Fibroblast of lung (primary cell): ENCODE measurements at regions not wholly inside any gene's neighbourhood (a gene's known extent, or its start where the extent isn't known, plus 50 kb on each side); places are given as distances from the start of the nearest gene placed in this dataset.
A peak's percentile ranks its signal among the peaks of the same experiment; 100 is the strongest.

Experiments
- DNase-seq, 2 donors: peaks; one replicate each; pipeline versions ENCODE4 v3.0.0 to v3.0.0-alpha.2; 2010; ENCODE audit warnings: low read depth in 2 of 2
- H2AFZ ChIP-seq: 2 replicates; pipeline ENCODE4 v1.5.1; 2012; ENCODE audit warnings: low read length, control low read depth, inconsistent platforms
- H3K27ac ChIP-seq: 2 replicates; pipeline ENCODE4 v1.5.1; 2011; ENCODE audit warnings: low read length, control low read depth; ENCODE audit not compliant: insufficient read depth
- H3K27me3 ChIP-seq: 2 replicates; pipeline ENCODE4 v1.5.1; 2011; ENCODE audit warnings: mild to moderate bottlenecking, low read length; ENCODE audit not compliant: control insufficient read depth, insufficient read depth
- H3K36me3 ChIP-seq: 2 replicates; pipeline ENCODE4 v1.5.1; 2011; ENCODE audit warnings: low read length; ENCODE audit not compliant: control insufficient read depth, insufficient read depth
- H3K4me1 ChIP-seq: 2 replicates; pipeline ENCODE4 v1.5.1; 2011; ENCODE audit warnings: low read length; ENCODE audit not compliant: control insufficient read depth, insufficient read depth; ENCODE audit errors: extremely low read depth
- H3K4me2 ChIP-seq: 2 replicates; pipeline ENCODE4 v1.5.1; 2011; ENCODE audit warnings: low read length, control low read depth; ENCODE audit not compliant: insufficient read depth; ENCODE audit errors: extremely low read depth
- H3K4me3 ChIP-seq, 4 experiments: fragments of 200-600 bp in 1 of 4; sonication (generic) in 1 of 4; replicated peaks in 1 of 4; 2 replicates each; pipeline ENCODE4 v1.5.1; 2011 to 2016; ENCODE audit warnings: low read length in 4 of 4, low read depth in 3 of 4, mild to moderate bottlenecking in 3 of 4, control low read depth in 2 of 4, inconsistent platforms in 1 of 4, mixed read lengths in 1 of 4; ENCODE audit not compliant: insufficient read depth in 1 of 4; ENCODE audit errors: control extremely low read depth in 1 of 4
- H3K79me2 ChIP-seq: 2 replicates; pipeline ENCODE4 v1.5.1; 2012; ENCODE audit warnings: mild to moderate bottlenecking, low read length, inconsistent platforms; ENCODE audit not compliant: control insufficient read depth, insufficient read depth
- H3K9ac ChIP-seq: 2 replicates; pipeline ENCODE4 v1.5.1; 2011; ENCODE audit warnings: mild to moderate bottlenecking, low read length, control low read depth; ENCODE audit not compliant: insufficient read depth
- H3K9me3 ChIP-seq: 2 replicates; pipeline ENCODE4 v1.5.1; 2012; ENCODE audit warnings: low read depth, low read length; ENCODE audit not compliant: control insufficient read depth, insufficient read depth
- H4K20me1 ChIP-seq: 2 replicates; pipeline ENCODE4 v1.5.1; 2011; ENCODE audit warnings: low read length; ENCODE audit not compliant: control insufficient read depth, insufficient read depth; ENCODE audit errors: extremely low read depth
- EZH2 ChIP-seq: IDR thresholded peaks from 2 replicates; pipeline ENCODE4 v1.5.1; 2012; ENCODE audit warnings: low read length, control low read depth, mild to moderate bottlenecking; ENCODE audit errors: missing control alignments
- TF ChIP-seq, protein P1 (sequence below), 2 donors: IDR thresholded peaks in 1 of 2; conservative IDR thresholded peaks in 1 of 2; 1 replicate in 1 of 2; 2 replicates in 1 of 2; pipeline ENCODE4 v1.5.1; 2011 to 2012; ENCODE audit warnings: low read length in 2 of 2, control low read depth in 1 of 2, inconsistent platforms in 1 of 2, low read depth in 1 of 2, mild to moderate bottlenecking in 1 of 2

DNA sequence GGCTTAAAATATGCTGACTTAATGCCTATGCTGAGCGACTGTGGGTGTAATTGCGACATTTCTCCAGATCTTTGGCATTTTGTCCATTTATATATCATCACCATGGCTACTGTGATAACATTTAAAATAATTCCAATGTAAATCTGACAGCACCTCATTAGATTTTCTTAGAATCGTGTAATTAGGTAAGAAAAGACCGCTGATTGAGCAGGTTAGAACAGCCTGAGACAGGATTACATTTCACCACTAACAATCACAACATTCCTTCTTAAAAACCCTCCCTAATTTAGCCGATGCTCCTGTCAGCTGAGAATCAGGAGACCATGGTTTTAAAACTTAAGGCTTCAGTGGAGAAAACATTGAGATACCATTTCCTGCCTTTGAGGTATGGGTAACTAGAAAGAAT, 455.3 kb upstream of the PDZRN3 start:
- no peak overlapping the region for H3K4me2 ChIP-seq

DNA sequence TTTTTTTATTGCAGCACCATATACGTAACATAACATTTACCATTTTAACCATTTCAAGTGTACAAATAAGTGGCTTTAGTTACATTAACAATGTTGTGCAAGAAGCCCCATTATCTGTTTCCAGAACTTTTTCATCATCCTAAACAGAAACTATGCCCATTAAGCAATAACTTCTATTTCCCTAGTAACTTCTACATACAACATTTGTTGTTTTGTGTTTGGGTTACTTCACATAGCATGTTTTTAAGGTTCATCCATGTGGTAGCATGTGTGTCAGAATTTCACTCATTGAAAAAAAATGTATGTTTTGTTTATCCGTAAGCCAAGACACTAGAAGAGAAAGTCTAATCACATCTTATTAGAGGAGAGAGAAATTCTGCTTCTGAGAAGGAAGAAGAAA, 450.5 kb upstream of the PDZRN3 start:
- no peaks in the 10 kb centered on the region for H3K79me2 ChIP-seq
- peak in 1 of 2 donors; percentile 74 for DNase-seq
- no peaks in the 10 kb centered on the region for H4K20me1 ChIP-seq
- no peak overlapping the region for H2AFZ ChIP-seq
- TF ChIP-seq, protein P1, sequence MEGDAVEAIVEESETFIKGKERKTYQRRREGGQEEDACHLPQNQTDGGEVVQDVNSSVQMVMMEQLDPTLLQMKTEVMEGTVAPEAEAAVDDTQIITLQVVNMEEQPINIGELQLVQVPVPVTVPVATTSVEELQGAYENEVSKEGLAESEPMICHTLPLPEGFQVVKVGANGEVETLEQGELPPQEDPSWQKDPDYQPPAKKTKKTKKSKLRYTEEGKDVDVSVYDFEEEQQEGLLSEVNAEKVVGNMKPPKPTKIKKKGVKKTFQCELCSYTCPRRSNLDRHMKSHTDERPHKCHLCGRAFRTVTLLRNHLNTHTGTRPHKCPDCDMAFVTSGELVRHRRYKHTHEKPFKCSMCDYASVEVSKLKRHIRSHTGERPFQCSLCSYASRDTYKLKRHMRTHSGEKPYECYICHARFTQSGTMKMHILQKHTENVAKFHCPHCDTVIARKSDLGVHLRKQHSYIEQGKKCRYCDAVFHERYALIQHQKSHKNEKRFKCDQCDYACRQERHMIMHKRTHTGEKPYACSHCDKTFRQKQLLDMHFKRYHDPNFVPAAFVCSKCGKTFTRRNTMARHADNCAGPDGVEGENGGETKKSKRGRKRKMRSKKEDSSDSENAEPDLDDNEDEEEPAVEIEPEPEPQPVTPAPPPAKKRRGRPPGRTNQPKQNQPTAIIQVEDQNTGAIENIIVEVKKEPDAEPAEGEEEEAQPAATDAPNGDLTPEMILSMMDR (conservative IDR thresholded peaks at IDR 0.05 in 1 of 2, IDR thresholded peaks at IDR 0.05 in 1 of 2; ENCODE audit: low read depth in 1 of 2, low read length in 2 of 2): no peak
- TF ChIP-seq EZH2: no peak
- H3K4me1 ChIP-seq: no peaks in the 10 kb centered on the region
- H3K27ac ChIP-seq: no peak overlapping the region
- H3K4me2 ChIP-seq: no peak overlapping the region
- H3K36me3 ChIP-seq: no peaks in the 10 kb centered on the region
- H3K27me3 ChIP-seq: no peaks in the 10 kb centered on the region
- H3K9ac ChIP-seq: no peak overlapping the region
- H3K9me3 ChIP-seq: no peaks in the 10 kb centered on the region
- no peak overlapping the region for H3K4me3 ChIP-seq

More for the DNA sequence above, 455.3 kb upstream of the PDZRN3 start:
- Histone ChIP-seq H3K79me2 (no peaks in the 10 kb centered on the region), H3K27ac (no peak overlapping the region), H2AFZ (no peak overlapping the region), H3K27me3 (no peaks in the 10 kb centered on the region), H3K9me3 (no peaks in the 10 kb centered on the region), H4K20me1 (no peaks in the 10 kb centered on the region), H3K36me3 (no peaks in the 10 kb centered on the region), H3K4me3 (no peak overlapping the region), H3K4me1 (no peaks in the 10 kb centered on the region), H3K9ac (no peak overlapping the region)
- peak in 1 of 2 donors; percentile 84 for DNase-seq
- TF ChIP-seq, protein P1 (conservative IDR thresholded peaks at IDR 0.05 in 1 of 2, IDR thresholded peaks at IDR 0.05 in 1 of 2; ENCODE audit: low read depth in 1 of 2, low read length in 2 of 2): no peak
- TF ChIP-seq EZH2: no peak

DNA sequence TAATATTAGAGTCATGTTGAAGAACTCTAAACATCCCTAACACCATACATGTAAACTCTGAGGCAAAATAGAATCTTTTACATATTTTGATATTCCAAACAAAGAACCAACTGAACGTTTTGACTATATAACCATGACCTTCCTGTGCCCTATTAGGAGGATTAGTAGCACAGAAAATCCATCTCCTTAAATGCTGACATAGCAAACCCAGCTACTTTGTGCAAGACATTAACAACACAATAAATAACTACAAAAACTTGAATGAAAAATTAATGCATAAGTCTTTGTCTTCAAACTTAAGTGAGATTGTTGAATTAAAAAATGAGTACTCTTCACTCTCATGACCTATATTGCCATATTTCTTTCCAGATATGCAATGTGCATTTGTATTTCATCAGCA, 450.0 kb upstream of the PDZRN3 start:
- TF ChIP-seq EZH2: no peak
- TF ChIP-seq, protein P1 (conservative IDR thresholded peaks at IDR 0.05 in 1 of 2, IDR thresholded peaks at IDR 0.05 in 1 of 2; ENCODE audit: low read depth in 1 of 2, low read length in 2 of 2): no peak
- no peak for DNase-seq
- H2AFZ ChIP-seq: no peak overlapping the region
- no peaks in the 10 kb centered on the region for H4K20me1 ChIP-seq
- H3K4me3 ChIP-seq: no peak overlapping the region
- H3K9ac ChIP-seq: no peak overlapping the region
- no peak overlapping the region for H3K4me2 ChIP-seq
- no peaks in the 10 kb centered on the region for H3K27me3 ChIP-seq
- no peaks in the 10 kb centered on the region for H3K9me3 ChIP-seq
- H3K79me2 ChIP-seq: no peaks in the 10 kb centered on the region
- H3K27ac ChIP-seq: no peak overlapping the region
- no peaks in the 10 kb centered on the region for H3K36me3 ChIP-seq
- no peaks in the 10 kb centered on the region for H3K4me1 ChIP-seq
